ENCODE measurements at regions not wholly inside any gene's neighbourhood (a gene's known extent, or its start where the extent isn't known, plus 50 kb on each side); places are given as distances from the start of the nearest gene placed in this dataset.

- H3K27me3 ChIP-seq (ENCODE audit: low read depth): no peaks in the 10 kb centered on the region
- no peak for TF ChIP-seq CTCF (IDR thresholded peaks at IDR 0.05)
- no peak for DNase-seq
- ATAC-seq: peak in 1 of 2 donors; percentile 21
- intact Hi-C loops (cut with DNase I): no loop called here
- no peak overlapping the region for H3K27ac ChIP-seq
- no peaks in the 10 kb centered on the region for H3K4me1 ChIP-seq
- H3K36me3 ChIP-seq: no peaks in the 10 kb centered on the region
- no peaks in the 10 kb centered on the region for H3K9me3 ChIP-seq
- no peak overlapping the region for H3K4me3 ChIP-seq
Measured at GRCh38 chr12:27869567-27869966, 89.5 kb upstream of the MANSC4 start.

- Histone ChIP-seq H3K4me1 (no peaks in the 10 kb centered on the region), H3K9me3 (no peaks in the 10 kb centered on the region), H3K4me3 (no peak overlapping the region), H3K36me3 (no peaks in the 10 kb centered on the region), H3K27ac (no peak overlapping the region), H3K27me3 (ENCODE audit: low read depth) (no peaks in the 10 kb centered on the region)
- DNase-seq (no peak), ATAC-seq (no peak)
- intact Hi-C loops (cut with DNase I): no loop called here
- TF ChIP-seq CTCF (IDR thresholded peaks at IDR 0.05): no peak
Measured at GRCh38 chr12:27868139-27868538, 88.1 kb upstream of the MANSC4 start.

GRCh38 chr12:27866373-27867101 is 86.5 kb upstream of the MANSC4 start:
- ATAC-seq (no peak), DNase-seq (no peak)
- Histone ChIP-seq H3K27me3 (ENCODE audit: low read depth) (no peaks in the 10 kb centered on the region), H3K9me3 (no peaks in the 10 kb centered on the region), H3K4me3 (no peak overlapping the region), H3K4me1 (no peaks in the 10 kb centered on the region), H3K36me3 (no peaks in the 10 kb centered on the region), H3K27ac (no peak overlapping the region)
- intact Hi-C loops (cut with DNase I): no loop called here
- TF ChIP-seq CTCF (IDR thresholded peaks at IDR 0.05): no peak

- TF ChIP-seq CTCF (IDR thresholded peaks at IDR 0.05): no peak
Measured at GRCh38 chr12:27865421-27865820, 85.4 kb upstream of the MANSC4 start.

GRCh38 chr12:27864521-27864920 is 84.5 kb upstream of the MANSC4 start:
- Histone ChIP-seq H3K9me3 (no peaks in the 10 kb centered on the region), H3K27me3 (ENCODE audit: low read depth) (no peaks in the 10 kb centered on the region), H3K4me3 (no peak overlapping the region), H3K4me1 (no peaks in the 10 kb centered on the region), H3K27ac (no peak overlapping the region), H3K36me3 (no peaks in the 10 kb centered on the region)
- ATAC-seq (no peak), DNase-seq (no peak)
- intact Hi-C loops (cut with DNase I): no loop called here
- no peak for TF ChIP-seq CTCF (IDR thresholded peaks at IDR 0.05)

More at GRCh38 chr12:27865421-27865820, 85.4 kb upstream of the MANSC4 start:
- H3K36me3 ChIP-seq: no peaks in the 10 kb centered on the region
- no peaks in the 10 kb centered on the region for H3K9me3 ChIP-seq
- no peak overlapping the region for H3K27ac ChIP-seq
- DNase-seq (no peak), ATAC-seq (no peak)
- H3K4me3 ChIP-seq: no peak overlapping the region
- H3K27me3 ChIP-seq (ENCODE audit: low read depth): no peaks in the 10 kb centered on the region
- intact Hi-C loops (cut with DNase I): no loop called here
- H3K4me1 ChIP-seq: no peaks in the 10 kb centered on the region

Data from lower lobe of right lung (tissue), 2 donors.